GM12892 (cell line): ENCODE measurements at regions not wholly inside any gene's neighbourhood (a gene's known extent, or its start where the extent isn't known, plus 50 kb on each side); places are given as distances from the start of the nearest gene placed in this dataset.

Experiments
- DNase-seq: peaks from one replicate; pipeline ENCODE4 v3.0.0; 2011; ENCODE audit not compliant: insufficient read length
- FAIRE-seq: peaks from 2 replicates; lab custom pipeline; 2011; peaks lifted over from hg19 to GRCh38; lab: Jason Lieb, UNC
- POLR2A ChIP-seq: IDR thresholded peaks from 2 replicates; pipeline ENCODE4 v1.6.1; 2011; ENCODE audit warnings: low read depth, low read length, control low read depth
- POLR2AphosphoS5 ChIP-seq: IDR thresholded peaks from 2 replicates; pipeline ENCODE4 v1.6.1; 2011; ENCODE audit warnings: low read depth, low read length, control low read depth
- TAF1 ChIP-seq: IDR thresholded peaks from 2 replicates; pipeline ENCODE4 v1.6.1; 2011; ENCODE audit warnings: low read depth, mild to moderate bottlenecking, control low read depth, low read length, borderline replicate concordance

DNA sequence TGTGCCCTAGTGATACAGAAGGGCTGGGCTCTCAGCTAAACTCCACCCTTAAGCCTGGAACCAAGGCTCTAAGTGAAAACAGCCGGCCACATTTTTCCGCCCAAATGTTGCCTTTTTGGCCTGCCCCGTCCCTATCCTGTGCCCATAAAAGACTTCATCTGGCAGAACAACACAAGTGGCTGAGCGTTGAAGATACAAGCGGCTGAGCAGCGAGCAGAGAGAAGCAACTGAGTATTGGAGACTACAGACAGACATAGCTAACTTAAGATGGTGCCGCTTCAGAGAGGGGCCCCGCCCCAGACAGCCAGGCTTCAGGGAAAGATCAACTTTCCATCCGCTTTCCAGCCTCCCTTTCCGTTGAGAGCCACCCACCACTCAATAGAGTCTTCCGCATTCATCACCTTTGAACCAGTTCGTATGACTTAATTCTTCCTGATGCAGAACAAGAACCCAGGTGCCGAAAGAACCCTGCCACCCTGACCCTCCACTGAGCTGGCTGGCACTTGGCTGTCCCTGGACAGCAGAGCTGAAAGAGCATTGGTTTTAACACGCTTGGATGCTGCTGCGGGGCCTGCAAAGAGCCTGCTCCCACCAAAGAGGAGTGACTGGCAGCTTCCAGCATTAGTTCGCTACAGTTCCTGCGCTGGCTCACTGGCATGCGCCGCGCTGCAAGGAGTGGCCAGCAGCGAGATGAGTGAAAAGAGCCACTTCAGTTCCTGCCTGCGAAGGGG, 853.2 kb upstream of the INTU start:
- FAIRE-seq: no peak
- DNase-seq: no peak
- TF ChIP-seq POLR2AphosphoS5 (no peak), POLR2A (no peak), TAF1 (no peak)

DNA sequence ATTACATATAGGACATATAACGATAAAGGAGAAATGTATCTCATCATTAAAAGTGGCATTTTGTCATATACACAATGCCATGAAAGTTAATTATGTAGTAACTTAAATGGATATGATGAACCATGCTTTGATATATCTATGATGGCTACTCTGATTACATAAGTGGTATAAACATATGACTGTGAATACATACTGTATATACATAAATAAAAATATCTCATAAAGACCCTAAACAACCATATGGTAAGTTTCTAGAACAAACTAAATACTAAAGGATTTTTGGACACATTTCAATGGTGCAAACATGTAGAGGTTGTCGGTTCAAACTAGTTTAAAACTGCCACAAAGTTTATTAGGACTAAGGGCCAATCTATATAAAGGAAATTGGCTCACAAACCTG, 849.6 kb upstream of the INTU start:
- TF ChIP-seq POLR2A (no peak), POLR2AphosphoS5 (no peak)
- DNase-seq (no peak), FAIRE-seq (no peak)

DNA sequence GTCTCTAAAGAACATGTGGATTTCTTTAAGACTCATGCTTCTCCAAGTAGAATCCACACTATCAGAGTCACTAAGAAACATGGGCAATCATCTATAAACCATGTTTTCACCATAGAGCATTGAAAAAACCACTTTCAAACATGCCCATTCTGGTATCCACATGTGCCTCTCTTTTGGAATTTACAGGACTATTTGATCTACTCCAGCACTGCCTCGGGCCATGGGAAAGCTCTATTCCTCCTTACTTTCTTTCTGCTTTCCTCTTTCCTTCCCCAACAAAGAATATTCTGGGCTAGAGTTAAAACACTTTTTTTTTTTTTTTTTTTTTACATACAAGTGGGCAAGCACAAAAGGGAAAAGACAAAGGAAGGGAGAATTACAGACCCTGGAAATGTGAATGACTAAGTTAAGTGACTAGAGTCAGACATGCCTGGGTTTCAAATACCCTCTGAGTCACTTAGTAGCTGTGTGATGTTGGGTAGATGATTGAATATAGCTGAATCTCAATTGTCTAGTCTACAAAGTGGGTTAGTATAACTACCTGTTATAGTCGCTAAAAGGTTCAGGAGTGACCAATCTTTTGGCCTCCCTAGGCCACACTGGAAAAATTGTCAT, 847.7 kb upstream of the INTU start:
- no peak for TF ChIP-seq TAF1
- no peak for TF ChIP-seq POLR2A
- no peak for TF ChIP-seq POLR2AphosphoS5
- DNase-seq: no peak
- no peak for FAIRE-seq

DNA sequence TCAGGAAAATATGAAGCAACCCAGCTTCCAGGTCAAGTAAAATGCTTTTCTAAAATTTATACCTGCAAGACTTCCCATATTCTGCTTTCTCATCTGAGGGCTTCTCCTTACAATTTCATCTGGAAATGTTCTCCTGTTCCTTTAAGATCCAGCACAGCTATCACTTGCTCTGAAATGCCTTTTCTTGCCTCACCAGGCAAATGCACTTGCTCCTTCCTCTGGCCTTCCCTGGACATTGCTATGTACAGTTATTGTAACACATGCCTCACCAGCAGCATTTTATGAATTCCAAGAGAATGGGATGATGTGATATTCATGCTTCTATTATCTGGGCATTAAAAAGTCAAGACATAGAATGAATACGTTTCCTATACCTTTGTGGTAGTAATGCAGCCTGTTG, 842.1 kb upstream of the INTU start:
- DNase-seq: no peak
- FAIRE-seq: no peak
- TF ChIP-seq POLR2A: no peak
- no peak for TF ChIP-seq TAF1
- no peak for TF ChIP-seq POLR2AphosphoS5

DNA sequence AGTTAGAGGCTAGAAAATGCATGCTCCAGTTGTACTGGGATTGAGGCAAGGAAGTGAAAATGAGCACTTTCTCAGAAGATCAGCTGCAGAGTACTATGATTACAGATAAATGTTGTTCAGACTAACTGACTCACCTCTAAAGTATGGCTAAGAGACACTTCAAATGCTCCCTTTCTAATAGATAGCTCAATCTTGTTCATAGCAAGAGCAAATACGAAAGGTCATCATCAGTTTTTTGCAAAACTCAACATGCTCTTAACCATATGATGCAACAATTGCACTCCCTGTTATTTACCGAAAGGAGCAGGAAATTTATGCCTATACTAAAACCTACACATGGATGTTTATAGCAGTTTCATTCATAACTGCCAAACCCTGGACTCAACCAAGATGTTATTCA, 838.4 kb upstream of the INTU start:
- FAIRE-seq (no peak), DNase-seq (no peak)
- TF ChIP-seq POLR2AphosphoS5 (no peak), POLR2A (no peak), TAF1 (no peak)

DNA sequence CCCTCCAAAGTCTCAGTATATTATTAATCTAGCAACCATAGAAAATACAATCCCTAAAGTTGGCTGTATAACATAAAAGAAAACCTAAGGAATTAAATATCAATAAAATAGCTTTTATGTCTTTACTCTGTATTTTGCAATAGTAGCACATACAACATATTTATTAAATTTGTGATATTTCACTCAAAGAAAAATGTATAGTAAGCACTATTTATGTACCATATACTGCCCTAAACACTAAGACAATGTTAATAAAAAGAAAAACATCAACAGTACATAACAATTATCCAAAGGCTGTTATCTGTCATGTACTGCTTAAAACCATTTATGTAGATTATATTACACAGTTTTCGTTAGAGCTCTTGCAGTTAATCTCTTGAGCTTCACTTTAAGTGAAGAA, 834.5 kb upstream of the INTU start:
- DNase-seq (no peak), FAIRE-seq (no peak)
- TF ChIP-seq POLR2AphosphoS5 (no peak), TAF1 (no peak), POLR2A (no peak)

DNA sequence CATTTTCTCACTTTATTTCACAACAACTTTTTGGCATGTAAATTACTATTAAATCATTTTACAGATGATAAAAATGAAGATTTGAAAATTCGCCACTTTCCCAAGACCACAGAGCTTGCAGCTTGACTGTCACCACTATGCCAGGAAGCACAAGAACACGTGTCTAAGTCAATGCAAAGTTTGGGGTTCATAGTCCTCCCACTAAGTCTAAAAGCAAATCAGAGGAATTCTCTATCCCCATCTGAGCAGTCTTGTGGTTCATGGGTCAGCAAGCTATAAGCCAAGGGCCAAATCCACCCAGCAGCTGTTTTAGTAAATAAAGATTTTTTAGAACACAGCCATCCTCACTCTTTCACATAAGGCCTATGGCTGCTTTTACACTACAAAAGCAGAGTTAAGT, 833.3 kb upstream of the INTU start:
- DNase-seq (no peak), FAIRE-seq (no peak)
- TF ChIP-seq POLR2AphosphoS5 (no peak), TAF1 (no peak)

DNA sequence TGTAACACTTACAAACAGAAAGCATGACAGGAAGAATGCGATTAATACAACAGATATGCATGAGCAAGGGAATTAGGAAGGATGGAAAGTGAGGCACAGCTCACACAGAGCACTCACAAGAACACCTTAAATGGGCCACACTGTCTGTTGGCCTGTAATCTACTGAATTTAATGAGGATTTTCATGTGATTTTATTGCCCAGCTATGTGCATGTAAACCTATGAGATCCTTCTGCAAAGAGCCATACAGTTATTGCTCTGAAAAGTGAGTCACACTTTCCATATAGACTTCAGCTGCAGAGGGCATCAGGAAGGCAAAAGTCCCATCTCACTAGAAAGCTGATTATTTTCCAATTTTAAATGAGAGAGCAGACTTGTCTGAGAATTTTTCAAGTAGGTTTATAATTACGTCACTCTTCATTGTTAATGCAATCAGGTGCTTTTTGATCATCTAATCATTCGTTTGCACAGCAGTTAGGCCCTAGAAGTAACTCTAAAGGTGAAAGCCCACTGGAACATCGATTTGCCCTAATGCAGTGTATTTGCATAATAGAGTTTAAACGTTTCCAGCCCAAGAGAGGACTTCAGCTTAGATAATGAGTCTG, 832.7 kb upstream of the INTU start:
- TF ChIP-seq POLR2A (no peak), TAF1 (no peak)
- DNase-seq (no peak), FAIRE-seq (no peak)

DNA sequence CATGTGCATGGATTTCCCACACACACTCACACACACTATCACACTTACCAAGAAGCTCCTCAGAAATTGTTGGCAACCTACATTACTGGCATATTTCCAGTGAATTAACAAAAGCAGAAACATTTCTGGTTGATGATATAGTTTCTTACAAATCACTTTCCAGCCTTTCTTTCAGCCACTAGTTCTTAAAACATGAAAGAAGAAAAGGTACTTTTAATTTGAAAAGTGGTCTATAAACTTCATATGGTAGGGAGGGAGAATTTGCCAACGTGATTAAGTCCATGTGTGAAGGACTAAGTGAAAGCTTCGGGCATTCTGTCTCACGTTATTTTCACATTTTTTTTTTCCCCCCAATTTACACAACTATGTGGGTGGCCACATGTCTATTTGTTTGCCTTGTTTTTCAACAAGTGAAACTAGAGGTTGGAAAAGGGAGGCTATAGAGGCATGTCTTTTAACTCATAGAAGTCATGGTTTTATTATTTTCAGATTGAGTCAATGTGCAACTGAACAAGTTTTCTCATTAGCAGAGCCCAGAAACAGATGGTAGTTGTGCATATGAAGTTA, 832.1 kb upstream of the INTU start:
- no peak for FAIRE-seq
- no peak for TF ChIP-seq TAF1
- TF ChIP-seq POLR2A: no peak
- no peak for TF ChIP-seq POLR2AphosphoS5
- DNase-seq: no peak

DNA sequence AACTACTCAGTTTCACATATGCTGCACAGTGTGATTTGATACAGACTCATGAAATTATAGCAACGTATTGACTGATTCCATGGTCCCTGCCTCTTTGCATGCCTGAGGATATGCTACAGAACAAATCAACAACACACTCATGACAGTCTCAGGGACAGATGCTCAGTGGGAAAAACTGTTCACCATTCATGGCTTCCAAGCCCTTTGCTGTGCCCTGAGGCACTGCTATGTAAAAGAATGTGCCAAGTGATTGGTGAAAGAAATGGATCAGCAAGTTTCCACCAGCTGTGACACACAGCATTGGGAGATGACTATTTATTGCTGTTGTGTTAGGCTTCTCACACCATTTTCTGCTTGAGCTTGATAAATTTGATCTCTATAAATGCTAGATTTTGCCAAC, 825.6 kb upstream of the INTU start:
- TF ChIP-seq TAF1 (no peak), POLR2A (no peak)
- FAIRE-seq (no peak), DNase-seq (no peak)

DNA sequence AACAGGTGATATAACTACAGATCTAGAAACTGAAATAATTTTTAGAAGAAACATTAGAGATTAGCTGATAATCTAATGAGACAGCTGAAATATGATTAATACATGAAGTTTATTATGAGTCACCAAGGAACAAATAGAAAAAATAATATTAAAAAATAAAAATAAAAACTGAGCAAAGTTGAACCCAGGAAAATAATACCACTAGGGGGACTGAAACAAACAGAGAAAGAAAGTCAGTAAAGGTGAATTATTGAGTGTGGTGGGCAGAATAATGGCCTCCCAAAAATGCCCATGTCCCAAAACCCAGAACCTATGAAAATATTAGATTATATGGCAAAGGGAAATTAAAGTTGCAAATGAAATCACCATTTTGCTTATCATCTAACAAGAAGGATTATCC, 820.7 kb upstream of the INTU start:
- TF ChIP-seq TAF1 (no peak), POLR2AphosphoS5 (no peak), POLR2A (no peak)
- FAIRE-seq: no peak
- no peak for DNase-seq

DNA sequence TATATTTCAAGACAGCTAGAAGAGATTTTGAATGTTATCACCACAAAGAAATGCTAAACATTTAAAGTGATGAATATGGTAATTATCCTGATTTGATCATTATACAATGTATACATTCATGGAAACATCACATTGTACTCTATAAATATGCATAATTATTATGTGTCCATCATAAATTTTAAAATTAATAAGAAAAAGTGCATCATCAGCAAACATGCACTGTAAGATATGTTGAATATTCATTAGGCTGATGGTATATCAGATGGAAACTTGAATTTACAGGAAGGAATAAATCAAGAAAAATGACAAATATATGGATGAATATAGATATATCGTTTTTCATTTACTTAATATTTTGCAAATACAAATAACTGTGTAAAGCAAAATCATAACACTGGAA, 812.1 kb upstream of the INTU start:
- FAIRE-seq: no peak
- TF ChIP-seq POLR2AphosphoS5: no peak
- TF ChIP-seq TAF1: no peak
- no peak for TF ChIP-seq POLR2A
- no peak for DNase-seq
